ENCODE measurements at regions not wholly inside any gene's neighbourhood (a gene's known extent, or its start where the extent isn't known, plus 50 kb on each side); places are given as distances from the start of the nearest gene placed in this dataset.
"Not testable (repeated sequence)": the region's sequence is repeated elsewhere in the genome, so short reads cannot be mapped to it uniquely, and the experiment has no call there.

DNA sequence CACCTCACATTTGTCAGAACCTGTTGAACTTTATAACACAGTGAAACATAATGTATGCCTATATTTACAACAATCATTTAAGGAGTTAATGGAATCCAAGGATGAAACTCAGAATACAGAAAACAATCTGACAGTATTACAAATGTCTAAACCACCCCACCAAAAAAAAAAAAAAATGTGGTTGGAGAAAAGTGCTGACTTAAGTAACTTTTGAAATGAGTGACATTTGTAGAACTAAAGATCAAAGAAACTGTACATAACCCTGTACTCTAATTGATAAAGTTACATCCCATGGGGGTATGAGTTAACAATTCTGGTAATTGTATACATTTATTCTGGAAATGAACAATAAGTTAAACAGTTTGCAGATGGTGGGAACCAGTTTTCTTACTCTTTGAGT is 372.1 kb upstream of the TMEFF2 start:
- DNase-seq (ENCODE audit: low spot score) = no peak

DNA sequence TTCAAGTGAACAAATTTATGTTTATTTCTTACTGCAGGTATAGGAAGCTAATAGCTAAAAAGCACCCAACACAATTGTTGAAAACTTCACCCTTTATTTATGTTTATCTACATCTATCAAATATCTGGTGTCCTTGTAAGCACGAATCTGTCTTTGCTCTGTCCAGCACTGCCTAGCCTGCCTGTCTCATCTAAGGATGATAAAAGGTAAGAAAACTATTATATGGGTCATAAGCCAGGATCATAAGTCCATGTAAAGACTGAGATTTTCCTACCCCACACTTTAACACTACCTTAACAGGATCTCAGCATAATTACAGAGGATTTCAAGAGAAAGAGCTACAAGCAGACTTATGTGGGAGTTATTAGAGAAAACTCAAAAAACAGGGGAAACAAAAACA is 365.6 kb upstream of the TMEFF2 start:
- no peak for DNase-seq (ENCODE audit: low spot score)

DNA sequence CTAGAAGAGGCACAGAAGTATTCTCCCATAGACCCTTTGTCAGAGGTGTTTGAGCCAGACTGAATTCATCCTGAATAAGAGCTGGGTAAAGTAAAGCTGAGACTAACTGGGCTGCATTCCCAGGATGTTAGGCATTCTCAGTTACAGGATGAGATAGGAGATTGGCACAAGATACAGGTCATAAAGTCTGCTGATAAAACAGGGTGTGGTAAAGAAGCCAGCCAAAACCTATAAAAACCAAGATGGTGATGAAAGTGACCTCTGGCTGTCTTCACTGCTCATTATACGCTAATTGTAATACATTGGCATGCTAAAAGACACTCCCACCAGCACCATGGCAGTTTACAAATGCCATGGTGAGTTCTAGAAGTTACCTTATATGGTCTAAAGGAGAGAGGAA is 364.9 kb upstream of the TMEFF2 start:
- peak; percentile 15 for DNase-seq (ENCODE audit: low spot score)

DNA sequence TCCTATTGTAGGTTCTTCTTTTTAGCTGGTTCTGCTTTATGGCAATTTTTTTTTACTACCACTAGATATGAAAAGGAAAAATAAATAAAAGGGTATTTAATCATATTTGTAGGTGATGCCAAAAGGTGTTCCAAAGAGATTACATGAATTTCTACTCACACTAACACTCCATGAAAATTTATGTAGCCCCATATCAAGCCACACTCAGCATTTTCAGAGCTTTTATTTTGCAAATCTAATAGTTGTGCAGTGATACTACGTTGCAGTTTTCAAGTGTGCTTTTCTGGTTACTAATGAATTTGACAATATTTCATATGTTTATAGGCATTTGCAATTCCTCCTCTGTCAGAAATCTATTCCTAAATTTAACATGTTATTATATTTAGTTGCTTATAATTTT is 363.9 kb upstream of the TMEFF2 start:
- DNase-seq (ENCODE audit: low spot score) = no peak

DNA sequence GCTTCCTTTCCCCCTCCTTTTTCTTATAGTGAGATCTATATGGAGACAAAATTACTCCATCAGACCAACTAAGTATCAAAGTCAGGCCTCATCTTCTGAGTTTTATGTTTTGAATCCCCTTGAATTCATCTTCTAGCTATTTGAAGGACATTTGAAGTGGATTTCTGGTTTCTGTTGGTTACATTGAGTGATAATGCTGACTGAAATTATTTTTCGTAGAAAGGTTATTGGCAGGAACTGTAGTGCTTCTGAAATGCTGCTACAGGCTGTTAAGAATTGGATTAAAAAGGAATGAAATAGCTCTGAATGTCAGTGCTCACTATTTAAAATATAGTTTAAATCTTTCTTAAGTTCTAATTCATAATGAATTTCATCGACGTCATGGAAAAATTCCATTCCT is 361.0 kb upstream of the TMEFF2 start:
- DNase-seq (ENCODE audit: low spot score) = no peak

DNA sequence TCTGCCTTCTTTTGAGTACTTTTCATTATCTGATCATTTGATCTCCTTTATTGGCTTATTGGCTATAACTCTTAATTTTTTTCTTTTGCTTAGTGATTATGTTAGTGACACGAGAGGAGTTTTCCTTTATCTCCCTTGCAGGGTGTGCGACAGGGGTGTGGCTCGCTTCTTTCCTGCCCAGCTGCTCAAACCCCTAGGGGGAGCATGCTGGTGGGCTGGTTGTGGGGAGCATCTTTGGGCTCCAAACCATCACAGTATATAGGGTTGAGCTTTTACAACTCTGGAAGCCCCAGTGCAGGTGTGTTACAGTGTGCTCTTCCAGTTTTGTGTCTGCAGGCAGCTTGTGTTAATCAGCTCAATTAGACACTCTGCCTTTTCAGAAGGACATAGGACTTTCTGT is 357.0 kb upstream of the TMEFF2 start:
- DNase-seq (ENCODE audit: low spot score) = no peak

DNA sequence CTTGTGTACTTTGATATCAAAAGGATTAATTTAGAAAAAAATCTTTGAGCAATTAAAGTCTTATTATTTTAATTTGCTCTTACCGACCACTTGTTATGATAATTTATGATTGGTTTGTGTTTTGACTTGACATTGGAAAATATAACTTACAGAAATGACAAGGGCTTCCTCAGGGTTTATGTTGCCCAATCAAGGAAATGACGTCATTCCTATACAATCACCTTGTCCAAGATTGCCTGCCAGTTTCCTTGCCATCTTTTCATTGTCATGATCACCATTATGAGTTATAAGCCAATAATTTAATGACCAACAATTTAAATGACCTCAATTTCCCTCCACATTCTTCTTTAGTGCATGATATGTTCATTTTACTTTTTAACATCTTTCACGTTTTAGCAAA is 351.8 kb upstream of the TMEFF2 start:
- DNase-seq (ENCODE audit: low spot score) = no peak

DNA sequence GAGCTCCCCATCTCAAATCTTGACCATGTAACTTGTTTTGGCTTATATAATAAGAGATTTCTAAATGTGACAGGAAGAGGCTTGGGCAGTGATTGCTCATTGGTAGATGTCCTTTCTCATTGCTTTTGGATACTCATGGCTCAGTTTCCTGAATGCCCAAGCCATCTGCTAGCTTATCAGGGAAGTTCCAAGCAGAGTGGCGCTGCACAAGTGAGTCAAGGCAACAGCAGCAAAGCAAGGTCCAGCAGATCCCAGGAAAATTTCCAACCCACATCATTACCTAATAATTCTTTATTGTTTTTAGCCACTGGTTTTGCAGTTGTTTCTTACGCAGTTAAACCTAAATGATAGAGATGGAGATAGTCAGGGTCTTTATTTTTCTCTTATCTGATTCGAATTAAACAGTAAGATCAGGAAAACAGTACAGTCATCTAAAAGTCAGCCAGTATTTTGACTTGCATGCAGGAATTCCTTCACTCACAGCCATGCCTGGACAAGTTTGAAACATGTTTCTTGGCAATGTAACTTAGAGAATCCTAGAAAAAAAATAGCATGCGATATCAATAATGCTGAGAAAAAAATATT is 349.7 kb upstream of the TMEFF2 start:
- DNase-seq (ENCODE audit: low spot score) = no peak

DNA sequence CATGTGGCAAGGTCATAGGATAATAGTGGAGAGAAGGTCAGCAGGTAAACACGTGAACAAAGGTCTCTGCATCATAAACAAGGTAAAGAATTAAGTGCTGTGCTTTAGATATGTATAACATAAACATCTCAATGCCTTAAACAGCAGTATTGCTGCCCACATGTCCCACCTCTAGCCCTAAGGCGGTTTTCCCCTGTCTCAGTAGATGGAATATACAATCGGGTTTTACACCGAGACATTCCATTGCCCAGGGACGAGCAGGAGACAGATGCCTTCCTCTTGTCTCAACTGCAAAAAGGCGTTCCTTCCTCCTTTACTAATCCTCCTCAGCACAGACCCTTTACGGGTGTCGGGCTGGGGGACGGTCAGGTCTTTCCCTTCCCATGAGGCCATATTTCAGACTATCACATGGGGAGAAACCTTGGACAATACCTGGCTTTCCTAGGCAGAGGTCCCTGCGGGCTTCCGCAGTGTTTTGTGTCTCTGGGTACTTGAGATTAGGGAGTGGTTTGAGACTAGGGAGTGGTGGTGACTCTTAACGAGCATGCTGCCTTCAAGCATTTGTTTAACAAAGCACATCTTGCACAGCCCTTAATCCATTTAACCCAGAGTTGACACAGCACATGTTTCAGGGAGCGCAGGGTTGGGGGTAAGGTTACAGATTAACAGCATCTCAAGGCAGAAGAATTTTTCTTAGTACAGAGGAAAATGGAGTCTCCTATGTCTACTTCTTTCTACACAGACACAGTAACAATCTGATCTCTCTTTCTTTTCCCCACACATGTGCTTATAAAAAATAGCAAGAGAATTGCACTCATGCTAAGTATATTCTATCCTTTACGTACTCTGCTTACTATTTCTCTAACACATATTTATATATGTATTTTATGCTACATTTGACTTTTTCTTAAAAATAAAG is 347.7 kb upstream of the TMEFF2 start:
- not testable (repeated sequence) for DNase-seq (ENCODE audit: low spot score)

DNA sequence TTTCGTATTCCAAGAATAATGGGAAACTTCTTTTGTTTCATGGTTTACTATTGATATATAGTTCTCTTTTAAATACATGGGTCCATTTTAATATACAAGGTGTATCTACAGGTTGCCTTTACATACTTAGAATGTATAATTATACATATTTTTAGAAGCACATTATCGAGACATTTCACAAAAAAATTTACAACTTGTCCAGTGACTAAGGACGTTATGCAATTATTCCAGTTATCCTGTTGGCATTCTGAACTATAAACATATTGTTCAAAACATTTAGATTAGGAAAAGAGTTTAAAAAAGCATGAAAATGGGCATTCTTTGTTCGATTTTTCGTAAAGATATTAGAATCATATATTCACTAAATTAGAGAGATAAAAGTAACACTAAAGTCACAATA is 344.6 kb upstream of the TMEFF2 start:
- DNase-seq (ENCODE audit: low spot score) = no peak

DNA sequence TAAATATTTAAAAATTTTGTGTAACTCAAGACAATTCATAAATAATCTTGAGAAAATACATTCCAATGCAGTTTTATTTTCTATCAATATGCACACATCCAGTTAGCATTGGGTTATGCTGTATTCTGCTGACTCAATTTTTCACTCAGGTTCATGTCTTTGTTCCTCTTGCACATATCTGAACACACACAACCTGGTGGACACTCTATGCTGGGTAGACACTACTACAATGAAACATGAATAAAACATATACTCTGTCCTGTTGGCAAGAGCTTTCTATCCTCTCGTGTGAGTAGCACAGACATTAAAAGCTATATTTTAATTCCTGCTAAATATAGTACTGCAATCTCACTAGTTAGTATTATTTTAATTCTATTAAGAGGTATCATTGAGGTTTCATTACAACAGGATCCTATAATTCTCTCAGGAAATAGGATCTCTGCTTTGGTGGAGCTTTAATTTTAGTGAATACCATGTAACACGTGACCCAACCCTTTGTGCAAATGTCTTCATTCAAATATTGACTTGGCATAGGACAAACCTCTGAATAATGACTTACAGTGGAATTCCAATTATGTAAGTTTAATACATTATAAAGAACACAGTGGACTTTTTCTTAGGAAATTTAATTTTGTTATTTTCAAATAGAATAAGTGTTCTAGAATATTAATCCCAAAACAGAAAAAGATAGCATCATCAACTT is 342.3 kb upstream of the TMEFF2 start:
- no peak for DNase-seq (ENCODE audit: low spot score)

DNA sequence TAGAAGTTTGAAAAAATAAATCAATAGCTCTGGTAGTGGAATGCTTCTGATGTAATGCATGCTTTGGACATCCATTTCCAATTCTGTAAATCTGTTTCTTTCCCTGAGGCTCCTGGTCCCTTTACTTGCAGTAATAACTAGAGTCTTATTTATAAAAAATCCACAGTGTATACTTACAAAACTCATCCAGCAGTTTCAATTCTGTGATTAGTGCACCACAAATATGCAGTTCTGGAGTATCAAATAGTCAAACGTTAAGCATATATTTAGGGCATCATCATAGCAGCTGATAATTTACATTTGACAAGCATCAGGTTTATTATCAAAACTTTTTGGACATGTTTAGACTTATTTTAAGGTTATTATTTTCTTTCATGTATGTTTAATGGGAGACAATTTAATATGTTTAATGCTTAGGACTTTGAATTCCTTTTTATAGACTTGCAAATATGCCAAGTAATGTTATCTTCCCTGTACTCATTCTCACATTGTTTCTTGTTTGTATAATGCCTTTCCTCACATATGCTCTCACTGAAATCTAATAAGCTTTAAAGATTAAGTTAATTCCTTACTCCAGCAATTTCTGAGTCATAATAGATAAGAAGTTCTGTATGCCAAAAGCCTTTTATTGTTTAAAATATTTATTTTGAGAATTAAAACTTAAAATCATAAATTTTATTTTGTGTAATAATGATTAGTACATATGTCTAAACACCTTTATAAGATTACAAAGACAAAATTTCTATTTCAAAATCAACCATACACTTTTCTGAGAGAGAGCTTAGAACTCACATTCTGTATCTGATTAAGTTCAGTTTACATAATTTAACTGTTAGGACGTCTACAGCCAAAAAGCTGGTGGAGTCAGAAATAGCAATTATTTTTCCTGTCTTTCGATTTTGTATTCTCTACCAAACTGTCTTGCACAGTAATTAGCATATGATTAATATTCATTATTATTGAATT is 341.5 kb upstream of the TMEFF2 start:
- no peak for DNase-seq (ENCODE audit: low spot score)

DNA sequence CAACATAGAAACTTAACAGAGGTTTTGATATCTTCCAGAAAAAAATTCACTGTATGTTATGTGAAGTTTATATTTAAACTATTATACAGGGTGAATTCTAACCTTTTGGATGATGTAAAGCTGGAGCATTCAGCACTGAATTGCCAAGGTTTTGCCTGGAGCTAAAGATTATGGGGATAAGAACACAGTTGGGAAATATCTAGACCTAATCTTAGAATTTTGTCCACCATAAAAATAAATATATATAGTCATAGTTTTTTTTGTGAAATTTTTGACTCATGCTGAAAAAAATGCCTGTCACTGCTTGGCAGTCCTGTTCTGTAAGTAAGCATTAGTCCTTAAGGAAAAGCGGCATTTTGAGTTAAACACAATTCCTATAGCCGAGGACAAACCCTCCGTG is 339.3 kb upstream of the TMEFF2 start:
- DNase-seq (ENCODE audit: low spot score) = no peak

DNA sequence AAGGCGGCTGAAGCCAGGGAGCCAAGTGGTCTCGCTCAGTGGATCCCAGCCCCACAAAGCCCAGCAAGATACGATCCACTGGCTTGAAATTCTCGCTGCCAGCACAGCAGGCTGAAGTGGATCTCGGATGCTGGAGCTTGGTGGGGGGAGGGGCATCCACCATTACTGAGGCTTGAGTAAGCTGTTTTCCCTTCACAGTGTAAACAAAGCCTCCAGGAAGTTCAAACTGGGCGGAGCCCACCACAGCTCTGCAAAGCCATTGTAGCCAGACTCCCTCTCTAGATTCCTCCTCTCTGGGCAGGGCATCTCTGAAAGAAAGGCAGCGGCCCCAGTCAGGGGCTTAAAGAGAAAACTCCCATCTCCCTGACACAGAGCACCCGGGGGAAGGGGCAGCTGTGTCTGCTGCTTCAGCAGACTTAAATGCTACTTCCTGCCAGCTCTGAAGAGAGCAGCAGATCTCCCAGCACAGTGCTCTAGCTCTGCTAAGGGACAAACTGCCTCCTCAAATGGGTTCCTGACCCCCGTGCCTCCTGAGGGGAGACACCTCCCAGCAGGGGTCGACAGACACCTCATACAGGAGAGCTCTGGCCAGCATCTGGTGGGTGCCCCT is 330.0 kb upstream of the TMEFF2 start:
- DNase-seq (ENCODE audit: low spot score) = not testable (repeated sequence)

DNA sequence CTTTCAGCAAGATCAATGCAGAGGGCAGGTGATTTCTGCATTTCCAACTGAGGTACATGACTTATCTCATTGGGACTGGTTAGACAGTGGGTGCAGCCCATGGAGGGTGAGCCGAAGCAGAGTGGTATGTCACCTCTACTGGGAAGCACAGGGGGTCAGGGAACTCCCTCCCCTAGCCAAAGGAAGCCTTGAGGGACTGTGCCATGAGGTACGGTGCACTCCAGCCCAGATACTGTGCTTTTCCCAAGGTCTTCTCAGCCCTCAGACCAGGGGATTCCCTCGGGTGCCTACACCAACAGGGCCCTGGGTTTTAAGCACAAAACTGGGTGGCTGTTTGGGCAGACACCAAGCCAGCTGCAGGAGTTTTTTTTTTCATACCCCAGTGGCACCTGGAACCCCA is 329.5 kb upstream of the TMEFF2 start:
- not testable (repeated sequence) for DNase-seq (ENCODE audit: low spot score)

DNA sequence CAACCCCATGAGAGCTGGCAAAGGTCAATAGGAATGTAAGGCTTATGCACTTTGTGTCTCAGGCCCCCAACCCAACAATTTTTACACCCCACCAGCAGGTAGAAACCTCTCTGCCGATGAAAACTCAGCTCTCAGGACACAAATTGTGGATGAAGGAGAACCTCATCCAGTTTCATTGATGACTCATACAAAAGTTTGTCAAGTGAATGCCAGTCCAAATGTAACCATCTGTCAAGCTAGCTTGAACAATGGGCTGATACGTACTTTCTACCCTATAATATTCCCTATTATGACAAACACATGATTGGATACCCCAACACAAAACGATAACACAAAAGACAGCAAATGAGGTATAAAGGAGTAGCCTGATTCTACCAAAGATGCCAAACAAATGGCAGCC is 321.2 kb upstream of the TMEFF2 start:
- no peak for DNase-seq (ENCODE audit: low spot score)

DNA sequence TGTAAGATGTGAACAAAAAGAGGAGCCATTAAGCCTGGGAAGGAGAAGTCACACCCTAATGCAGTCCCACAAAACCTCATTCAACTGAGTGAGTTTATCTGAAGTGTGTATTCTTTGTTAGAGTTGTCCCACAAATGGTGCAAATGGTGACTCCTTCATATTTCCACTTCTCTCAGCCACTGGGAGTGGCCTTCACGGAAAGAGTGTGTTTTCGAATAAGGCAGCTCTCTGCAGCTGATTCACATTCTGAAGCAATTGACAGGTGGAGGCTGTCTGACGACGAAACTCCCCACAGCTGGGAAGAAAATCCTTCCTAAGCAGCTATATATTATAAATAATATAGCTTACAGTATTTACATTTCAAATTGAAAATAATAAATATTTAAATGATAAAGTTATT is 318.8 kb upstream of the TMEFF2 start:
- DNase-seq (ENCODE audit: low spot score) = no peak

DNA sequence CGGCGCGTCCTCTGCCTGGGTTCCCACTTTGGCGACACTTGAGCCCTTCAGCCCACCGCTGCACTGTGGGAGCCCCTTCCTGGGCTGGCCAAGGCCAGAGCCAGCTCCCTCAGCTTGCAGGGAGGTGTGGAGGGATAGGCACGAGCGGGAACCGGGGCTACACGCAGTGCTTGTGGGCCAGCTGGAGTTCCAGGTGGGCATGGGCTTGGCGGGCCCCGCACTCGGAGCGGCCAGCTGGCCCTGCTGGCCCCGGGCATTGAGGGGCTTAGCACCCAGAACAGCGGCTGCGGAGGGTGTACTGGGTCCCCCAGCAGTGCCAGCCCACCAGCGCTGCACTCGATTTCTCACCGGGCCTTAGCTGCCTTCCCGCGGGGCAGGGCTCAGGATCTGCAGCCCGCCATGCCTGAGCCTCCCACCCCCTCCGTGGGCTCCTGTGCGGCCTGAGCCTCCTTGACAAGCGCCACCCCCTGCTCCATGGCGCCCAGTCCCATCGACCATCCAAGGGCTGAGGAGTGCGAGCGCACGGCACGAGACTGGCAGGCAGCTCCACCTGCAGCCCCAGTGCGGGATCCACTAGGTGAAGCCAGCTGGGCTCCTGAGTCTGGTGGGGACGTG is 313.2 kb upstream of the TMEFF2 start:
- not testable (repeated sequence) for DNase-seq (ENCODE audit: low spot score)

DNA sequence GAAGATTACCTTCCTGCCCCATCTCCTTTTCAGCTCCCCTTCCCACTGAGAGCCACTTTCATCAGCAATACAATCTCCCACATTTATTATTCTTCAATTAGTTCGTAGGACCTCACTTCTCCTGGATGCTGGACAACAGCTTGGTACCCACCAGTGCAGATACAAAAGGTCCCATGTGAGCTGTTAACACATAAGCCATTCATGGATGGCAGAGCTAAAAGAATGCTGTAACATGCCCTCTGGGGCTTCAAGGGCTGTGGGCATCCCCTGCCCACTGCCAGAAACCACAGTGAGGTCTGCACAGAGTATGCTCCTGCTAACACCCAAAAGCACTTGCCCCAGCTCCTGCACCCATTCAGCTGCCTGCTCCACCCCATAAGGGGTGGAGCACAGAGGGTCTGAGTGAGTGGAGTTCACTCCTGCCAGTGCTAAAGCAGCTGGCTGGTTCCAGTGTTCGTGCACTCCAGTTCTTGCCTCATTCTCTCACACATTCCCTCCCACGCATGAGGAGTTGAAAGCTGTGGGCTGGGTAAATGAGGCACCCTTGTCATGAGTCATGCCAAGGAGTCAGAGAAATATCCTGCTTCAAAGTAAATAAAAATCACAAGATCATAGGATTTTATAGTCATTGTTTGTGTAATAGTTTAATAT is 305.9 kb upstream of the TMEFF2 start:
- peak; percentile 72 for DNase-seq (ENCODE audit: low spot score)

DNA sequence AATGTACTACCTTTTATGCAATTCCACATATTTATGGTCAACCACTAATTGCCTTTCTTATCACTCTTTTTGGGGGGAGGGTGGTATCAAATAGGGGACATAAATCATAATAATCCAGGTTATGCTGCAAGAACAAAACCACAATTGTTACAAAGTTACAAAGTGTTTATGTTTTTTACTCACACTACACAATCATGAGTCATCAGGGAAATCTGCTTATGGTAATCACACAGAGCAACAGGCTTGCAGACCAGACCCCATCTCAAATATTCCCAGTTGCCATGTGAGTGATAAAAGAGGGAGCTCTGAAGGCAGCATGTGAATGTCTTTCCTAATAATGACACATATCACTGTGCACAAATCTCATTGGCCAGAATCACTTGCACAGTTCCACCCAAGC is 304.7 kb upstream of the TMEFF2 start:
- peak; percentile 30 for DNase-seq (ENCODE audit: low spot score)
